ENCODE measurements at regions not wholly inside any gene's neighbourhood (a gene's known extent, or its start where the extent isn't known, plus 50 kb on each side); places are given as distances from the start of the nearest gene placed in this dataset.

- DNase-seq, result no peak
- H3K27me3 ChIP-seq, result no peaks in the 10 kb centered on the region
- H3K4me3 ChIP-seq, result no peak overlapping the region
- TF ChIP-seq POLR2A (IDR thresholded peaks at IDR 0.05), result no peak
- TF ChIP-seq, protein P1, sequence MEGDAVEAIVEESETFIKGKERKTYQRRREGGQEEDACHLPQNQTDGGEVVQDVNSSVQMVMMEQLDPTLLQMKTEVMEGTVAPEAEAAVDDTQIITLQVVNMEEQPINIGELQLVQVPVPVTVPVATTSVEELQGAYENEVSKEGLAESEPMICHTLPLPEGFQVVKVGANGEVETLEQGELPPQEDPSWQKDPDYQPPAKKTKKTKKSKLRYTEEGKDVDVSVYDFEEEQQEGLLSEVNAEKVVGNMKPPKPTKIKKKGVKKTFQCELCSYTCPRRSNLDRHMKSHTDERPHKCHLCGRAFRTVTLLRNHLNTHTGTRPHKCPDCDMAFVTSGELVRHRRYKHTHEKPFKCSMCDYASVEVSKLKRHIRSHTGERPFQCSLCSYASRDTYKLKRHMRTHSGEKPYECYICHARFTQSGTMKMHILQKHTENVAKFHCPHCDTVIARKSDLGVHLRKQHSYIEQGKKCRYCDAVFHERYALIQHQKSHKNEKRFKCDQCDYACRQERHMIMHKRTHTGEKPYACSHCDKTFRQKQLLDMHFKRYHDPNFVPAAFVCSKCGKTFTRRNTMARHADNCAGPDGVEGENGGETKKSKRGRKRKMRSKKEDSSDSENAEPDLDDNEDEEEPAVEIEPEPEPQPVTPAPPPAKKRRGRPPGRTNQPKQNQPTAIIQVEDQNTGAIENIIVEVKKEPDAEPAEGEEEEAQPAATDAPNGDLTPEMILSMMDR (IDR thresholded peaks at IDR 0.05), result peak in 3 of 6 experiments; percentile 5 to 38 (median 18)
- no peak overlapping the region for H3K27ac ChIP-seq
- WGBS, 4 donors, result 13 to 29% (median 19%) methylated on average over 3 of the region's 3 CpGs
- H3K4me1 ChIP-seq (replicated peaks in 1 of 2), result no peaks in the 10 kb centered on the region
- H3K9me3 ChIP-seq (replicated peaks in 1 of 3), result no peaks in the 10 kb centered on the region
- no peaks in the 10 kb centered on the region for H3K36me3 ChIP-seq (replicated peaks in 1 of 2)
- intact Hi-C loops (cut with DNase I), result no loop called here
Observed at GRCh38 chr13:62014299-62014698, 598.6 kb upstream of the PCDH20 start.

DNA sequence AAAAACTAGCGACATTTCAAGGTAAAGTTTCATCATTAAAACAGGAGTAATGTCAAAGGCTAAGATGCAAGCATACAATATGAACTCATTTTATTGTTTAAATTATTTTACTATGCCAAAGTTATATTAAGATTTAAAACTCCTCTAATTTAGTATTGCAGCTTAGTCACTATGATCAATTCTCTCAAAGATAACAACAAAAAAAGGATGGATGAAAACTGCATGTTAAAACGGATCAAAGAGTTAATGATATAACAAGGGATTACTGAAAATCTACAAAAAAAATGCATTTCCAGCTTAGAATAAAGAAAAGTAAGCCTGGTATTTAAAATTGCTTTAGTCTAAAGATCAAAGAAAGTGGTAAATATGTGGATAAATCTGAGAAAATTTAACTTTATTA lies 587.8 kb upstream of the PCDH20 start:
- TF ChIP-seq POLR2A (IDR thresholded peaks at IDR 0.05), result no peak
- TF ChIP-seq, protein P1 (IDR thresholded peaks at IDR 0.05), result no peak
- Histone ChIP-seq H3K4me3 (no peak overlapping the region), H3K27me3 (no peaks in the 10 kb centered on the region), H3K36me3 (replicated peaks in 1 of 2) (no peaks in the 10 kb centered on the region), H3K4me1 (replicated peaks in 1 of 2) (no peaks in the 10 kb centered on the region), H3K9me3 (replicated peaks in 1 of 3) (no peaks in the 10 kb centered on the region), H3K27ac (no peak overlapping the region)
- WGBS, 4 donors, result 64 to 69% (median 67%) methylated on average over 2 of the region's 2 CpGs
- intact Hi-C loops (cut with DNase I), result no loop called here
- no peak for DNase-seq

DNA sequence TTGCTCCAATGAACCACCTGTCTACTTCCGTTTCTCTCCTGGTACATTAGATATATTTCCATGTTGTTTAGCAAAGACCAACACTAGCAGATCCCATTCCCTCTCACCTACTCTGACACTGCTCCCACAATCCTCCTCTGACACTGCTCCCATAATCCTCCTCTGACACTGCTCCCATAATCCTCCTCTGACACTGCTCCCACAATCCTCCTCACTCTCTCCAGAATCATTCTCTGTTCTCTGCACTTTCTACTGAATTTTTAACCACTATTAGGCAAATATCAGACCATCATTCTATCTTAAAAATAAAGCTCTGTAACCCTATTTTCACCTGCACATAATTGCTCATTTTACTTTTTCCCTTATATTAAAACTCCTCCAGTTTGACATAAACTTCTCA lies 578.5 kb upstream of the PCDH20 start:
- H3K4me1 ChIP-seq (replicated peaks in 1 of 2), result no peaks in the 10 kb centered on the region
- no peaks in the 10 kb centered on the region for H3K9me3 ChIP-seq (replicated peaks in 1 of 3)
- H3K36me3 ChIP-seq (replicated peaks in 1 of 2), result no peaks in the 10 kb centered on the region
- no peak overlapping the region for H3K27ac ChIP-seq
- DNase-seq, result no peak
- no peak for TF ChIP-seq POLR2A (IDR thresholded peaks at IDR 0.05)
- TF ChIP-seq, protein P1 (IDR thresholded peaks at IDR 0.05), result no peak
- intact Hi-C loops (cut with DNase I), result no loop called here
- no peaks in the 10 kb centered on the region for H3K27me3 ChIP-seq
- no peak overlapping the region for H3K4me3 ChIP-seq
- WGBS, 4 donors, result 69 to 76% (median 74%) methylated on average over 1 of the region's 1 CpG

DNA sequence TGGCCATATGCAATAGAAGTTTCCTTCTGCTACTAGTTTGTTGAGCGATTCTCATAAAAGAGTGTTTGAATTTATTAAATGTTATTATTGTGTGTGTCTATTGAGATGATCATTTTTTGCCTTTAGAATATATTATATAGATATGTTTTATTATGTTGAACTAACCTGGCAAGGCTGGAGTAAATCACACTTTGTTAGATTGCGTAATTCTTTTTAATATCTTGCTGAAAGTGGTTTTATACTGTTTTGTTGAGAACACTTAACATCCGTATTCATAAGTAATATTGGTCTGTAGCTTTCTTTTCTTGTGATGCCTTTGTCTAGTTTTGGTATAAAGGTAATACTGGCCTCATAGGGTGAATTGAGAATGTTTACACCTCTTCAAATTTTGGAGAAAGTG lies 574.3 kb upstream of the PCDH20 start:
- Histone ChIP-seq H3K4me1 (replicated peaks in 1 of 2) (no peaks in the 10 kb centered on the region), H3K27ac (no peak overlapping the region), H3K4me3 (no peak overlapping the region), H3K36me3 (replicated peaks in 1 of 2) (no peaks in the 10 kb centered on the region), H3K27me3 (no peaks in the 10 kb centered on the region), H3K9me3 (replicated peaks in 1 of 3) (no peaks in the 10 kb centered on the region)
- intact Hi-C loops (cut with DNase I), result no loop called here
- no peak for DNase-seq
- TF ChIP-seq, protein P1 (IDR thresholded peaks at IDR 0.05), result no peak
- TF ChIP-seq POLR2A (IDR thresholded peaks at IDR 0.05), result no peak
- 77 to 92% (median 86%) methylated on average over 3 of the region's 3 CpGs for WGBS, 4 donors
